ENCODE measurements at regions not wholly inside any gene's neighbourhood (a gene's known extent, or its start where the extent isn't known, plus 50 kb on each side); places are given as distances from the start of the nearest gene placed in this dataset.

- Histone ChIP-seq H3K27me3 (replicated peaks in 1 of 2; ENCODE audit: control insufficient read depth in 2 of 2, insufficient read depth in 2 of 2, low read length in 1 of 2) (no peaks in the 10 kb centered on the region), H3K4me2 (ENCODE audit: control insufficient read depth, insufficient read depth) (no peak overlapping the region), H3K27ac (ENCODE audit: control insufficient read depth, insufficient read depth) (no peak overlapping the region), H3K4me3 (no peak overlapping the region), H2AFZ (ENCODE audit: control insufficient read depth, low read depth, low read length) (no peak overlapping the region), H3K9me3 (replicated peaks; ENCODE audit: control insufficient read depth, insufficient read depth, low read length) (no peaks in the 10 kb centered on the region), H3K9ac (ENCODE audit: control insufficient read depth, insufficient read depth, low read length) (no peak overlapping the region), H3K36me3 (ENCODE audit: control insufficient read depth in 2 of 2, insufficient read depth in 2 of 2, low read length in 1 of 2) (no peaks in the 10 kb centered on the region), H3K79me2 (ENCODE audit: control insufficient read depth, insufficient read depth, low read length) (no peaks in the 10 kb centered on the region), H3K4me1 (ENCODE audit: control insufficient read depth, insufficient read depth, low read length) (no peaks in the 10 kb centered on the region), H4K20me1 (ENCODE audit: control insufficient read depth, insufficient read depth) (no peaks in the 10 kb centered on the region)
- FAIRE-seq = no peak
- no peak for ATAC-seq
- WGBS (ENCODE audit: insufficient coverage, insufficient replicate concordance, low lambda C conversion rate, missing lambda C conversion rate) = 43% methylated on average over 6 of the region's 6 CpGs
- ChIA-PET RAD21 (ENCODE audit: unreplicated experiment) (no interaction called here), POLR2A (no interaction called here), CTCF (no interaction called here), SMC1A (ENCODE audit: uncharacterized antibody, unreplicated experiment) (no interaction called here)
- intact Hi-C loops (cut with micrococcal nuclease; ENCODE audit: unreplicated experiment) (no loop called here), in situ Hi-C loops (cut with MboI) (no loop called here)
- no peak for DNase-seq (ENCODE audit: low read depth, low spot score)
- TF ChIP-seq ESRRA (IDR thresholded peaks at IDR 0.05; ENCODE audit: low read length) (no peak), MEF2A (IDR thresholded peaks at IDR 0.05; ENCODE audit: insufficient read depth, low read depth, low read length) (no peak), ZBTB33 (IDR thresholded peaks at IDR 0.05) (no peak), SMARCA5 (IDR thresholded peaks at IDR 0.05) (no peak), NR2C1 (IDR thresholded peaks at IDR 0.05) (no peak)
- BruUV-seq (replicated peaks) = no TSS peak
Observed at GRCh38 chr1:215458104-215458503, 109.0 kb upstream of the KCTD3 start.

- Histone ChIP-seq H3K4me1 (ENCODE audit: control insufficient read depth, insufficient read depth, low read length) (no peaks in the 10 kb centered on the region), H2AFZ (ENCODE audit: control insufficient read depth, low read depth, low read length) (no peak overlapping the region), H3K4me2 (ENCODE audit: control insufficient read depth, insufficient read depth) (no peak overlapping the region), H3K4me3 (no peak overlapping the region), H3K27ac (ENCODE audit: control insufficient read depth, insufficient read depth) (no peak overlapping the region), H3K79me2 (ENCODE audit: control insufficient read depth, insufficient read depth, low read length) (no peaks in the 10 kb centered on the region), H4K20me1 (ENCODE audit: control insufficient read depth, insufficient read depth) (no peaks in the 10 kb centered on the region), H3K36me3 (ENCODE audit: control insufficient read depth in 2 of 2, insufficient read depth in 2 of 2, low read length in 1 of 2) (no peaks in the 10 kb centered on the region), H3K27me3 (replicated peaks in 1 of 2; ENCODE audit: control insufficient read depth in 2 of 2, insufficient read depth in 2 of 2, low read length in 1 of 2) (no peaks in the 10 kb centered on the region), H3K9ac (ENCODE audit: control insufficient read depth, insufficient read depth, low read length) (no peak overlapping the region), H3K9me3 (replicated peaks; ENCODE audit: control insufficient read depth, insufficient read depth, low read length) (no peaks in the 10 kb centered on the region)
- ChIA-PET SMC1A (ENCODE audit: uncharacterized antibody, unreplicated experiment) (no interaction called here), POLR2A (no interaction called here), RAD21 (ENCODE audit: unreplicated experiment) (no interaction called here), CTCF (interaction anchor here (0.9 kb wide), 1 partner anchor 15 kb away, joined by 3 read pairs; no protein-coding TSS in a partner anchor)
- ATAC-seq (no peak), DNase-seq (ENCODE audit: low read depth, low spot score) (no peak), FAIRE-seq (no peak)
- BruUV-seq (replicated peaks) = no TSS peak
- in situ Hi-C loops (cut with MboI) (no loop called here), intact Hi-C loops (cut with micrococcal nuclease; ENCODE audit: unreplicated experiment) (no loop called here)
- TF ChIP-seq CREM (IDR thresholded peaks at IDR 0.05; ENCODE audit: low read depth) (no peak), FOS (IDR thresholded peaks at IDR 0.05; ENCODE audit: borderline replicate concordance, extremely low read depth, insufficient read length) (no peak), RELA (IDR thresholded peaks at IDR 0.05; ENCODE audit: borderline replicate concordance, partially characterized antibody) (no peak), STAT3 (IDR thresholded peaks at IDR 0.05; ENCODE audit: low read depth, low read length) (no peak), MXI1 (IDR thresholded peaks at IDR 0.05; ENCODE audit: low read depth, low read length) (no peak), CREB1 (IDR thresholded peaks at IDR 0.05; ENCODE audit: low read depth) (no peak), SIX5 (IDR thresholded peaks at IDR 0.05; ENCODE audit: low read depth, low read length, severe bottlenecking) (no peak), EGR1 (IDR thresholded peaks at IDR 0.05; ENCODE audit: borderline replicate concordance in 1 of 2, low read depth in 2 of 2, low read length in 2 of 2) (no peak), ZBTB33 (IDR thresholded peaks at IDR 0.05) (no peak)
Observed at GRCh38 chr1:215458562-215458961, 108.5 kb upstream of the KCTD3 start.
